MCF 10A (cell line): ENCODE measurements at regions not wholly inside any gene's neighbourhood (a gene's known extent, or its start where the extent isn't known, plus 50 kb on each side); places are given as distances from the start of the nearest gene placed in this dataset.

Experiments
- BruUV-seq: library from RNA; stranded (reverse); fragments of 400-500 nt; replicated peaks from 2 replicates; lab custom pipeline; 2021; lab: Mats Ljungman, UMichigan
- CTCF ChIA-PET: fragments of 300-600 bp; sonication (Branson Sonifier 250); formaldehyde crosslinking; extraction: SDS; loops from one replicate; lab custom pipeline; 2021; ENCODE audit warnings: antibody characterized with exemption, inconsistent platforms; lab: Yijun Ruan, JAX
- POLR2A ChIA-PET: fragments of 300-600, 350-650 bp; sonication (Branson Sonifier 250); formaldehyde crosslinking; extraction: SDS; loops from one replicate; lab custom pipeline; 2020; ENCODE audit warnings: antibody characterized with exemption, inconsistent platforms; lab: Yijun Ruan, JAX
- DNase-seq: peaks from one replicate; pipeline ENCODE4 v3.0.0-alpha.2; 2018; ENCODE audit not compliant: unreplicated experiment
- H3K27ac Mint-ChIP-seq: one replicate; pipeline ENCODE4 v1.8.0; 2022; ENCODE audit warnings: mild to moderate bottlenecking, low read depth, mixed read lengths; ENCODE audit not compliant: unreplicated experiment
- H3K27me3 Mint-ChIP-seq: one replicate; pipeline ENCODE4 v1.8.0; 2022; ENCODE audit warnings: mixed read lengths; ENCODE audit not compliant: insufficient read depth, unreplicated experiment
- H3K36me3 Mint-ChIP-seq: one replicate; pipeline ENCODE4 v1.8.0; 2022; ENCODE audit warnings: mild to moderate bottlenecking, moderate library complexity, mixed read lengths; ENCODE audit not compliant: insufficient read depth, unreplicated experiment
- H3K4me1 Mint-ChIP-seq: one replicate; pipeline ENCODE4 v1.8.0; 2022; ENCODE audit warnings: mixed read lengths; ENCODE audit not compliant: insufficient read depth, unreplicated experiment
- H3K4me3 Mint-ChIP-seq: one replicate; pipeline ENCODE4 v1.8.0; 2022; ENCODE audit warnings: mild to moderate bottlenecking, moderate library complexity, mixed read lengths; ENCODE audit not compliant: unreplicated experiment
- H3K9me3 Mint-ChIP-seq: one replicate; pipeline ENCODE4 v1.8.0; 2022; ENCODE audit warnings: mixed read lengths; ENCODE audit not compliant: unreplicated experiment
- intact Hi-C: fragments of 100-400 bp; cut with micrococcal nuclease; formaldehyde crosslinking; loops from 2 replicates; pipeline ENCODE4 v1.14.1; 2022
- TF ChIP-seq, protein P1 (sequence below): fragments of 200-600 bp; IDR thresholded peaks from one replicate; pipeline ENCODE4 v1.8.0; 2022; ENCODE audit warnings: antibody characterized with exemption, mild to moderate bottlenecking; ENCODE audit not compliant: unreplicated experiment

DNA sequence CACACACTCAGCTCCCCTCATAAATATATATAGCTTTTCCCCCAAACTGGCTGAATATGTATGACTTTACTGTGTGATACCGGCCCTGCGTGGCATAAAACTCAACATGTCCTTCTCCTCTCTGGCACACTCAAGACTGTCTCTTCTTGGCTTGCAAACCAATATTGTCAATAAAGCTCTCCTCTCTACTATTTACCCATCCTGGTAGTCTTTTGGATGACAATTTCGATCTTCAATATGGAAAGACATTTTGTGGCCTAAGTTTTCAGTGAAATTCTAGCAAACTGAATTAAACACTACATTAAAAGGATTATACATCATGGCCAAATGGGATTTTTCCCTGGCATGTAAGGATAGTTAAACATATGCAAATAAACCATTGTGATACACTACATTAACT lies 1255.9 kb downstream of the JRKL start:
- TF ChIP-seq, protein P1, sequence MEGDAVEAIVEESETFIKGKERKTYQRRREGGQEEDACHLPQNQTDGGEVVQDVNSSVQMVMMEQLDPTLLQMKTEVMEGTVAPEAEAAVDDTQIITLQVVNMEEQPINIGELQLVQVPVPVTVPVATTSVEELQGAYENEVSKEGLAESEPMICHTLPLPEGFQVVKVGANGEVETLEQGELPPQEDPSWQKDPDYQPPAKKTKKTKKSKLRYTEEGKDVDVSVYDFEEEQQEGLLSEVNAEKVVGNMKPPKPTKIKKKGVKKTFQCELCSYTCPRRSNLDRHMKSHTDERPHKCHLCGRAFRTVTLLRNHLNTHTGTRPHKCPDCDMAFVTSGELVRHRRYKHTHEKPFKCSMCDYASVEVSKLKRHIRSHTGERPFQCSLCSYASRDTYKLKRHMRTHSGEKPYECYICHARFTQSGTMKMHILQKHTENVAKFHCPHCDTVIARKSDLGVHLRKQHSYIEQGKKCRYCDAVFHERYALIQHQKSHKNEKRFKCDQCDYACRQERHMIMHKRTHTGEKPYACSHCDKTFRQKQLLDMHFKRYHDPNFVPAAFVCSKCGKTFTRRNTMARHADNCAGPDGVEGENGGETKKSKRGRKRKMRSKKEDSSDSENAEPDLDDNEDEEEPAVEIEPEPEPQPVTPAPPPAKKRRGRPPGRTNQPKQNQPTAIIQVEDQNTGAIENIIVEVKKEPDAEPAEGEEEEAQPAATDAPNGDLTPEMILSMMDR = no peak
- DNase-seq = no peak
- H3K27me3 Mint-ChIP-seq = peaks cover 8% of the 10 kb centered on the region
- POLR2A ChIA-PET = interaction anchor here (0.6 to 0.7 kb wide), 2 partner anchors 157 to 1437 kb away, joined by 3 to 4 read pairs; no protein-coding TSS in a partner anchor
- H3K4me1 Mint-ChIP-seq = no peaks in the 10 kb centered on the region
- intact Hi-C loops = no loop called here
- no peak overlapping the region for H3K27ac Mint-ChIP-seq
- no peak overlapping the region for H3K4me3 Mint-ChIP-seq
- H3K9me3 Mint-ChIP-seq = peaks cover 6% of the 10 kb centered on the region
- no TSS peak for BruUV-seq
- CTCF ChIA-PET = no interaction called here
- no peaks in the 10 kb centered on the region for H3K36me3 Mint-ChIP-seq

GRCh38 chr11:97656356-97656755 lies 1266.5 kb downstream of the JRKL start:
- DNase-seq = no peak
- POLR2A ChIA-PET = no interaction called here
- no peaks in the 10 kb centered on the region for H3K27me3 Mint-ChIP-seq
- no TSS peak for BruUV-seq
- TF ChIP-seq, protein P1 = no peak
- no peaks in the 10 kb centered on the region for H3K9me3 Mint-ChIP-seq
- H3K36me3 Mint-ChIP-seq = no peaks in the 10 kb centered on the region
- H3K27ac Mint-ChIP-seq = no peak overlapping the region
- no peaks in the 10 kb centered on the region for H3K4me1 Mint-ChIP-seq
- H3K4me3 Mint-ChIP-seq = no peak overlapping the region
- CTCF ChIA-PET = no interaction called here
- intact Hi-C loops = no loop called here

DNA sequence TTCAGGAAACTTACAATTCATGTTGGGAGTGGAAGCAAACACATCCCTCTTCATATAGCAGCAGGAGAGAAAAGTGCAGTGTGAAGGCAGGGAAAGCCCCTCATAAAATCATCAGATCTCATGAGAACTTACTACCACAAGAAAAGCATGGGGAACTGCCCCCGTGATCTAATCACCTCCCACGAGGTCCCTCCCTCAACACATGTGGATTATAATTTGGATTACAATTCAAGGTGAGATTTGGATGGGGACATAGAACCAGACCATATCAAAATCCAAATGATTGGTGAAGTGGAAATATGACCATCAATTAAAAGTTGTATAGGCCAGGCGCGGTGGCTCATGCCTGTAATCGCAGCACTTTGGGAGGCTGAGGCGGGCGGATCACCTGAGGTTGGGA lies 1268.0 kb downstream of the JRKL start:
- no peak for DNase-seq
- no TSS peak for BruUV-seq
- Mint-ChIP-seq H3K4me1 (no peaks in the 10 kb centered on the region), H3K9me3 (no peaks in the 10 kb centered on the region), H3K4me3 (no peak overlapping the region), H3K27ac (no peak overlapping the region), H3K36me3 (no peaks in the 10 kb centered on the region), H3K27me3 (no peaks in the 10 kb centered on the region)
- ChIA-PET POLR2A (no interaction called here), CTCF (interaction anchor here (0.6 kb wide), 1 partner anchor 146 kb away, joined by 3 read pairs; no protein-coding TSS in a partner anchor)
- TF ChIP-seq, protein P1 = no peak
- intact Hi-C loops = no loop called here

DNA sequence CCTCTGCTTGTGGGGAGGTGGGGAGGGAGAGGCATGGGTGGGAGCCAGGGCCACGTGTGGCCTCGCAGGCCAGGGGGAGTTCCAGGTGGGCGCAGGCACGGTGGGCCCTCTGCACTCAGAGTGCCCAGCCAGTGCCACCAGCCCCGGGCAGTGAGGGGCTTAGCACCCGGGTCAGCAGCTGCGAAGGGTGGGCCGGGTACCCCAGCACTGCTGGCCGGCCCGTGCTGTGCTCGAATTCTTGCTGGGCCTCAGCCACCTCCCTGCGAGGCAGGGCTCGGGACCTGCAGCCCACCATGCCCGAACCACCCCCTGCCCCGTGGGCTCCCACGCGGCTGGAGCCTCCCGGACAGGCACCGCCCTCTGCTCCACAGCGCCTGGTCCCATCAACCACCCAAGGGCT lies 1277.2 kb downstream of the JRKL start:
- TF ChIP-seq, protein P1 = no peak
- no peaks in the 10 kb centered on the region for H3K4me1 Mint-ChIP-seq
- CTCF ChIA-PET = interaction anchor here (0.6 kb wide), 1 partner anchor 54 kb away, joined by 4 read pairs; no protein-coding TSS in a partner anchor
- no TSS peak for BruUV-seq
- no peaks in the 10 kb centered on the region for H3K9me3 Mint-ChIP-seq
- peaks cover 33% of the 10 kb centered on the region for H3K27me3 Mint-ChIP-seq
- DNase-seq = no peak
- intact Hi-C loops = no loop called here
- no peak overlapping the region for H3K4me3 Mint-ChIP-seq
- POLR2A ChIA-PET = no interaction called here
- no peaks in the 10 kb centered on the region for H3K36me3 Mint-ChIP-seq
- no peak overlapping the region for H3K27ac Mint-ChIP-seq
